IMR-90 (cell line): ENCODE measurements at regions not wholly inside any gene's neighbourhood (a gene's known extent, or its start where the extent isn't known, plus 50 kb on each side); places are given as distances from the start of the nearest gene placed in this dataset.

Experiments
- ATAC-seq: fragments of 200-7000 bp; cut with Tn5 transposase; 2 replicates; pipeline ENCODE4 v1.9.1; 2020; ENCODE audit warnings: low read depth, mild to moderate bottlenecking, moderate library complexity
- BruUV-seq: library from RNA; stranded (reverse); fragments of 400-500 nt; replicated peaks from 2 replicates; lab custom pipeline; 2021; lab: Mats Ljungman, UMichigan
- CTCF ChIA-PET: fragments of 300-600 bp; formaldehyde crosslinking; extraction: SDS; loops from one replicate; lab custom pipeline; 2021; ENCODE audit warnings: antibody characterized with exemption; lab: Yijun Ruan, JAX
- POLR2A ChIA-PET: fragments of 300-600 bp; sonication (Branson Sonifier 250); formaldehyde crosslinking; loops from one replicate; lab custom pipeline; 2022; ENCODE audit warnings: antibody characterized with exemption; ENCODE audit not compliant: unreplicated experiment; lab: Charles Lee
- DNase-seq: peaks from one replicate; pipeline ENCODE4 v3.0.0; 2013
- H2AFZ ChIP-seq: replicated peaks from 2 replicates; pipeline ENCODE3; 2013; ENCODE audit warnings: low read length, mild to moderate bottlenecking; ENCODE audit not compliant: poor library complexity
- H2AK5ac ChIP-seq: 2 replicates; pipeline ENCODE4 v1.6.1; 2013; ENCODE audit warnings: low read depth, low read length, inconsistent platforms
- H2AK9ac ChIP-seq: replicated peaks from 2 replicates; pipeline ENCODE3; 2013; ENCODE audit warnings: mild to moderate bottlenecking, low read depth, low read length, moderate library complexity; ENCODE audit not compliant: poor library complexity
- H2BK120ac ChIP-seq: 2 replicates; pipeline ENCODE4 v1.6.1; 2013; ENCODE audit warnings: low read depth, low read length, inconsistent platforms
- H2BK15ac ChIP-seq: 3 replicates; pipeline ENCODE4 v1.6.1; 2013; ENCODE audit warnings: low read depth, low read length, inconsistent platforms
- H2BK20ac ChIP-seq: 2 replicates; pipeline ENCODE4 v1.6.1; 2013; ENCODE audit warnings: low read depth, mild to moderate bottlenecking, inconsistent platforms, low read length, moderate library complexity
- H2BK5ac ChIP-seq: 2 replicates; pipeline ENCODE4 v1.6.1; 2013; ENCODE audit warnings: mild to moderate bottlenecking, low read depth, low read length, inconsistent platforms; ENCODE audit not compliant: poor library complexity, severe bottlenecking
- H3K14ac ChIP-seq: replicated peaks from 2 replicates; pipeline ENCODE4 v1.6.1; 2013; ENCODE audit warnings: low read depth, low read length, inconsistent platforms
- H3K18ac ChIP-seq: 2 replicates; pipeline ENCODE4 v1.6.1; 2013; ENCODE audit warnings: low read depth, low read length, control low read depth
- H3K23ac ChIP-seq: 2 replicates; pipeline ENCODE4 v1.6.1; 2013; ENCODE audit warnings: low read depth, low read length, inconsistent platforms
- H3K27ac ChIP-seq: 2 replicates; pipeline ENCODE4 v1.5.1; 2013; ENCODE audit warnings: mild to moderate bottlenecking, control low read depth, low read length; ENCODE audit not compliant: insufficient read depth
- H3K27me3 ChIP-seq: 2 replicates; pipeline ENCODE4 v1.6.1; 2013; ENCODE audit warnings: low read length; ENCODE audit not compliant: control insufficient read depth, insufficient read depth
- H3K36me3 ChIP-seq: 2 replicates; pipeline ENCODE4 v1.6.1; 2013; ENCODE audit warnings: low read length, mixed read lengths; ENCODE audit not compliant: control insufficient read depth, insufficient read depth
- H3K4ac ChIP-seq: 2 replicates; pipeline ENCODE4 v1.6.1; 2013; ENCODE audit warnings: low read depth, low read length, inconsistent platforms
- H3K4me1 ChIP-seq: 2 replicates; pipeline ENCODE4 v1.6.1; 2013; ENCODE audit warnings: low read length, mixed read lengths; ENCODE audit not compliant: control insufficient read depth, insufficient read depth
- H3K4me2 ChIP-seq: 2 replicates; pipeline ENCODE4 v1.6.1; 2013; ENCODE audit warnings: low read depth, mild to moderate bottlenecking, control low read depth, low read length, moderate library complexity
- H3K4me3 ChIP-seq: 2 replicates; pipeline ENCODE4 v1.5.1; 2013; ENCODE audit warnings: low read depth, mild to moderate bottlenecking, control low read depth, low read length, moderate library complexity; ENCODE audit not compliant: insufficient read depth
- H3K56ac ChIP-seq: 2 replicates; pipeline ENCODE4 v1.6.1; 2013; ENCODE audit warnings: low read length, inconsistent platforms; ENCODE audit not compliant: insufficient read depth; ENCODE audit errors: extremely low read depth
- H3K79me1 ChIP-seq, 2 experiments: 2 replicates each; pipeline ENCODE4 v1.6.1; 2013; ENCODE audit warnings: low read length in 2 of 2, inconsistent platforms in 1 of 2, low read depth in 1 of 2
- H3K9ac ChIP-seq: 2 replicates; pipeline ENCODE4 v1.6.1; 2013; ENCODE audit warnings: low read depth, low read length, control low read depth
- H3K9me1 ChIP-seq: 2 replicates; pipeline ENCODE4 v1.6.1; 2013; ENCODE audit warnings: low read length, inconsistent platforms; ENCODE audit not compliant: insufficient read depth
- H3K9me3 ChIP-seq: 2 replicates; pipeline ENCODE4 v1.6.1; 2013; ENCODE audit warnings: low read length; ENCODE audit not compliant: control insufficient read depth, insufficient read depth
- H4K20me1 ChIP-seq: 2 replicates; pipeline ENCODE4 v1.6.1; 2013; ENCODE audit warnings: low read length, inconsistent platforms; ENCODE audit not compliant: insufficient read depth
- H4K5ac ChIP-seq: 2 replicates; pipeline ENCODE4 v1.6.1; 2013; ENCODE audit warnings: mild to moderate bottlenecking, low read depth, low read length, control low read depth
- H4K8ac ChIP-seq, 2 experiments: 2 replicates each; pipeline ENCODE4 v1.6.1; 2013; ENCODE audit warnings: low read depth in 2 of 2, low read length in 2 of 2, control low read depth in 1 of 2, inconsistent platforms in 1 of 2
- H4K91ac ChIP-seq: 2 replicates; pipeline ENCODE4 v1.6.1; 2013; ENCODE audit warnings: low read depth, low read length, inconsistent platforms; ENCODE audit not compliant: insufficient read depth
- BHLHE40 ChIP-seq: fragments of 150-350 bp; IDR thresholded peaks from 2 replicates; pipeline ENCODE4 v1.6.1; 2016; ENCODE audit warnings: mild to moderate bottlenecking, low read depth, low read length
- CHD1 ChIP-seq: IDR thresholded peaks from 2 replicates; pipeline ENCODE4 v1.6.1; 2012; ENCODE audit warnings: low read depth, low read length, improper control_type of control experiment
- CTCF ChIP-seq: conservative IDR thresholded peaks from 2 replicates; pipeline ENCODE4 v1.5.1; 2012; ENCODE audit warnings: mild to moderate bottlenecking, low read depth, low read length, improper control_type of control experiment
- ELK1 ChIP-seq: fragments of 150-350 bp; IDR thresholded peaks from 2 replicates; pipeline ENCODE4 v1.6.1; 2016; ENCODE audit warnings: low read depth, mild to moderate bottlenecking, low read length, moderate library complexity, borderline replicate concordance
- FOS ChIP-seq: fragments of 150-350 bp; IDR thresholded peaks from 2 replicates; pipeline ENCODE4 v1.6.1; 2016; ENCODE audit warnings: low read depth, low read length
- MAFK ChIP-seq: IDR thresholded peaks from 2 replicates; pipeline ENCODE4 v1.6.1; 2012; ENCODE audit warnings: low read depth, low read length, improper control_type of control experiment
- MAZ ChIP-seq: IDR thresholded peaks from 2 replicates; pipeline ENCODE4 v1.6.1; 2012; ENCODE audit warnings: low read depth, mild to moderate bottlenecking, low read length, improper control_type of control experiment, moderate library complexity, borderline replicate concordance
- NFE2L2 ChIP-seq: fragments of 150-350 bp; IDR thresholded peaks from 2 replicates; pipeline ENCODE4 v1.6.1; 2016; ENCODE audit warnings: low read depth, mild to moderate bottlenecking, low read length
- RAD21 ChIP-seq: IDR thresholded peaks from 2 replicates; pipeline ENCODE4 v1.6.1; 2012; ENCODE audit warnings: low read length, improper control_type of control experiment
- RCOR1 ChIP-seq: IDR thresholded peaks from 2 replicates; pipeline ENCODE4 v1.6.1; 2012; ENCODE audit warnings: mild to moderate bottlenecking, low read length, improper control_type of control experiment; ENCODE audit not compliant: insufficient replicate concordance
- RFX5 ChIP-seq: IDR thresholded peaks from 2 replicates; pipeline ENCODE4 v1.8.0; 2012; ENCODE audit warnings: low read depth, mild to moderate bottlenecking, low read length, moderate library complexity
- USF2 ChIP-seq: fragments of 150-350 bp; IDR thresholded peaks from 2 replicates; pipeline ENCODE4 v1.6.1; 2017; ENCODE audit warnings: mild to moderate bottlenecking, antibody characterized with exemption, low read length, low read depth
- WGBS, 2 experiments: methylation state at CpG; one replicate each; pipeline versions ENCODE4 v1.1.5 to v1.1.7; 2013; ENCODE audit warnings: missing lambda C conversion rate in 2 of 2; ENCODE audit not compliant: insufficient read length in 1 of 2; ENCODE audit errors: extremely low coverage in 2 of 2; 5-methylcytosine and 5-hydroxymethylcytosine counted together
- dilution Hi-C: fragments of 300-500 bp; cut with HindIII; formaldehyde crosslinking; loops from one replicate; pipeline ENCODE4 v1.14.3; 2018; ENCODE audit warnings: low sequenced_read_pairs; ENCODE audit not compliant: unreplicated experiment
- in situ Hi-C: fragments of 300-500 bp; cut with MboI; formaldehyde crosslinking; loops from 3 replicates; pipeline ENCODE4 v1.14.3; 2019; ENCODE audit warnings: low sequenced_read_pairs, inconsistent platforms, mixed read lengths
- intact Hi-C: fragments of 100-400 bp; cut with micrococcal nuclease; formaldehyde crosslinking; loops from 2 replicates; pipeline ENCODE4 v1.10.0; 2022

GRCh38 chr5:10831419-10831818, 70.4 kb upstream of the DAP start (continued):
- no peak for TF ChIP-seq ELK1

- Histone ChIP-seq H3K23ac (0 out of 2 replicates have a peak overlapping the region, but pooled peaks have one; percentile 21), H3K14ac (no peak overlapping the region; the same call in 1 of the 2 replicates), H3K4ac (no peak overlapping the region; the same call in 1 of the 2 replicates), H2BK5ac (peak overlapping the region; percentile 75), H3K56ac (no peak overlapping the region), H2AFZ (no peak overlapping the region), H3K9me3 (no peaks in the 10 kb centered on the region), H3K4me2 (peak overlapping the region; percentile 73; the same call in 1 of the 2 replicates), H3K9me1 (peaks cover 11% of the 10 kb centered on the region), H3K79me1 (peaks cover 0 to 5% of the 10 kb centered on the region in 2 experiments; a peak in 1 of 4 replicates), H4K91ac (no peak overlapping the region; the same call in 1 of the 2 replicates), H3K36me3 (no peaks in the 10 kb centered on the region), H3K4me3 (no peak overlapping the region), H3K27ac (no peak overlapping the region), H2AK5ac (no peak overlapping the region), H2BK15ac (peak overlapping the region; percentile 47; the same call in 1 of the 3 replicates), H2BK20ac (peak overlapping the region; percentile 75; the same call in 1 of the 2 replicates), H2BK120ac (peak overlapping the region; percentile 74), H4K8ac (peak overlapping the region in 1 of 2 experiments; percentile 6; a peak in 1 of 4 replicates), H4K5ac (peak overlapping the region; percentile 32; the same call in 1 of the 2 replicates), H3K4me1 (peaks cover 23% of the 10 kb centered on the region), H3K18ac (peak overlapping the region; percentile 93), H4K20me1 (no peaks in the 10 kb centered on the region), H2AK9ac (no peak overlapping the region), H3K27me3 (no peaks in the 10 kb centered on the region), H3K9ac (no peak overlapping the region)
- CTCF ChIA-PET, result no interaction called here
- POLR2A ChIA-PET, result no interaction called here
- no TSS peak for BruUV-seq
- no peak for TF ChIP-seq RAD21
- TF ChIP-seq USF2, result no peak
- TF ChIP-seq MAZ, result no peak
- no peak for TF ChIP-seq FOS
- no peak for TF ChIP-seq BHLHE40
- no peak for TF ChIP-seq MAFK
- no peak for TF ChIP-seq CHD1
- no peak for TF ChIP-seq NFE2L2
- no peak for TF ChIP-seq RFX5
- no peak for TF ChIP-seq RCOR1
- no peak for TF ChIP-seq CTCF
- intact Hi-C loops (no loop called here), dilution Hi-C loops (no loop called here), in situ Hi-C loops (no loop called here)
- peak; percentile 6 for ATAC-seq
- peak; percentile 58 for DNase-seq
- no CpG with 5 or more reads among the region's 2 CpGs for WGBS, 2 experiments
These were observed 67.2 kb upstream of the DAP start for GRCh38 chr5:10828241-10828640.
